ENCODE measurements at regions not wholly inside any gene's neighbourhood (a gene's known extent, or its start where the extent isn't known, plus 50 kb on each side); places are given as distances from the start of the nearest gene placed in this dataset.

DNA sequence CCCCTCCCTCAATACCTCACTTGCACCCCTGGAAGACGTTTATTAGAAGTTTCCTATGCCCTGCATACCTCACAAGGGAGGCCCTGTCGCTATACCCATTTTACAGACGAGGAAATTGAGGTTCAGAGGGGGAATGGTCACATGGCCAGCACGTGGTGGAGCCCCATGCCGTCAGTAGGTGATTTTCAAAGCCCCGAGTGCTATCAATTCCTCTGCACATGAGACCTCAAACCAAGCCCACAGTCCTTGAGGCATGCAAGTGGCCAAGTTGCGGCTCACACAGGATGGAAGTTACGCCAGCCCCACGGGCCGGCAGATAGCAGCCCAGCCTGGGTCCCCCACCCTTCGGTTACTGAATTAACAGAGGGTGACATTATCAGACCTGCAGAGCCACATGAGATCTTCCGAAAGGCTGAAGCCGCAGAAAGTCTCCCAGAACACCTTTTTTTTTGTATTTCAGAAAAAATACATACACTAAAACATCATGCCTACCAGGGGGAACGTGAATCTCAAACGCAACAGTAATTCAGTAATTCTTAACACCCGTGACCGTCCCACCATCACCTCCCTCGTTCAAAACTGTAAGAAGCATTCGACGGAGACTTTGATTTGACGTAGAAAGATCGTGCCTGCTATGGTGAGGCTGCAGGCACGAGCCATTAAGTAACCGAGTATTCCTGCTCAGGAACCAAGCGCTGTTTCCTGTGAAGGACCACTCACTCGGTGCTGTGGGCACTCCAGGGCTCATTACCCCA, 129.0 kb downstream of the RFLNA start:
- Histone ChIP-seq H3K9me3 (no peaks in the 10 kb centered on the region), H3K4me1 (peaks cover 10 to 30% of the 10 kb centered on the region in 2 donors), H3K4me3 (peak overlapping the region in 1 of 2 donors; percentile 54), H3K27ac (peak overlapping the region; percentile 91 to 94), H3K36me3 (peaks cover 27 to 41% of the 10 kb centered on the region in 2 donors), H3K27me3 (no peaks in the 10 kb centered on the region)
- TF ChIP-seq, protein P1, sequence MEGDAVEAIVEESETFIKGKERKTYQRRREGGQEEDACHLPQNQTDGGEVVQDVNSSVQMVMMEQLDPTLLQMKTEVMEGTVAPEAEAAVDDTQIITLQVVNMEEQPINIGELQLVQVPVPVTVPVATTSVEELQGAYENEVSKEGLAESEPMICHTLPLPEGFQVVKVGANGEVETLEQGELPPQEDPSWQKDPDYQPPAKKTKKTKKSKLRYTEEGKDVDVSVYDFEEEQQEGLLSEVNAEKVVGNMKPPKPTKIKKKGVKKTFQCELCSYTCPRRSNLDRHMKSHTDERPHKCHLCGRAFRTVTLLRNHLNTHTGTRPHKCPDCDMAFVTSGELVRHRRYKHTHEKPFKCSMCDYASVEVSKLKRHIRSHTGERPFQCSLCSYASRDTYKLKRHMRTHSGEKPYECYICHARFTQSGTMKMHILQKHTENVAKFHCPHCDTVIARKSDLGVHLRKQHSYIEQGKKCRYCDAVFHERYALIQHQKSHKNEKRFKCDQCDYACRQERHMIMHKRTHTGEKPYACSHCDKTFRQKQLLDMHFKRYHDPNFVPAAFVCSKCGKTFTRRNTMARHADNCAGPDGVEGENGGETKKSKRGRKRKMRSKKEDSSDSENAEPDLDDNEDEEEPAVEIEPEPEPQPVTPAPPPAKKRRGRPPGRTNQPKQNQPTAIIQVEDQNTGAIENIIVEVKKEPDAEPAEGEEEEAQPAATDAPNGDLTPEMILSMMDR (IDR thresholded peaks at IDR 0.05), result no peak
- intact Hi-C loops (cut with DNase I), result loop anchor here (1.0 to 10.0 kb wide), 4 partner anchors 29 to 1039 kb away; partner anchors contain the start of gene KMT5A
- DNase-seq (ENCODE audit: low spot score in 2 of 2), result no peak

DNA sequence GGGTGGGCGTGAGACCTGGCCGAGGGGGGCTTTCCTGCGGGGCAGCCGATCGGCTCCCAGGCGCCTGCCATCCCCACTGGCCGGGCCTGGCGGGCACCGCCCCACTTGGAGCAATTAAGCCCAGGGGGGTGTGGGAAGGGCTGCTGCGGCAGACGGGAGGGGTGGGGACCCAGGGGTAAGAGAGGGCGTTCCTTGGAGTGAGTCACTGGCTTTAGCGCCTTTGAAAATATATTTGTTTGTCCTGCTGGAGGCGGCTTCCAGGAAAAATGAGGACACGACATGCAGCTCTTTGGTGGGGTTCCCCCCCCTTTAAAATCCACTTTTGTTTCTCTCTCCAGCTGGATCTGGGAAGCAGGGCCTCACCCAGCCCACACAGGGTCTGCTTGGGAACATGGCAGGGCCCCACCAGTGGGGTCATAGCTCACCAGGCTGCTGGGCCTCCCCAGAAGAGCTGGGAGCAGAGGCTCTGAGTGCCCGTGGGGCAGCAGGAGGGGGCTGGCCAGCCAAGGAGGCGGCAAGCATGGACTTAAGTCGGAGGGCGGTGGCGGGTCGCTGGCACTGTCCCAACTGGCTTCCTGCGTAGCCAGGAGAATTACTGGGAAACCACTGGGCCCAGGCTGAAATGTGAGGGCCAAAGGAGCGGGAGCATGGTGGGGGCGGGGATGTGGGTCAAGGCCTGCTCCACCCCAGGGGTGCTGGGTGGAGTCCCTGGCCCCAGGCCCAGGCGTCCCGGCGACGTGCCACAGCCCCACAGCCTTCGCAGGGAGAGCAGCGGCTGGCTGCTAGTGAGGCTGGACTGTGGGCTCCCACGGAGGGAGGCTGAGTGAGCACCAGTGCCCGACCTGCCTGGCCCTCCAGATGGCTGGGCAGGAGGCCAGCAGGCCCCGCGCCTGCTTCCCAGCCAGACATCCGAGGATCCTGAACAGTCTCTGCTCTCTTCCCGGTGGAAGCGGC, 128.0 kb downstream of the RFLNA start:
- Histone ChIP-seq H3K4me1 (peaks cover 10 to 31% of the 10 kb centered on the region in 2 donors), H3K4me3 (peak overlapping the region; percentile 42 to 54), H3K9me3 (no peaks in the 10 kb centered on the region), H3K27me3 (no peaks in the 10 kb centered on the region), H3K36me3 (peaks cover 27 to 37% of the 10 kb centered on the region in 2 donors), H3K27ac (peak overlapping the region; percentile 91 to 94)
- intact Hi-C loops (cut with DNase I), result loop anchor here (1.0 to 10.0 kb wide), 5 partner anchors 30 to 1038 kb away; partner anchors contain the start of gene KMT5A
- TF ChIP-seq, protein P1 (IDR thresholded peaks at IDR 0.05), result no peak
- DNase-seq (ENCODE audit: low spot score in 2 of 2), result peak; percentile 62 to 94

DNA sequence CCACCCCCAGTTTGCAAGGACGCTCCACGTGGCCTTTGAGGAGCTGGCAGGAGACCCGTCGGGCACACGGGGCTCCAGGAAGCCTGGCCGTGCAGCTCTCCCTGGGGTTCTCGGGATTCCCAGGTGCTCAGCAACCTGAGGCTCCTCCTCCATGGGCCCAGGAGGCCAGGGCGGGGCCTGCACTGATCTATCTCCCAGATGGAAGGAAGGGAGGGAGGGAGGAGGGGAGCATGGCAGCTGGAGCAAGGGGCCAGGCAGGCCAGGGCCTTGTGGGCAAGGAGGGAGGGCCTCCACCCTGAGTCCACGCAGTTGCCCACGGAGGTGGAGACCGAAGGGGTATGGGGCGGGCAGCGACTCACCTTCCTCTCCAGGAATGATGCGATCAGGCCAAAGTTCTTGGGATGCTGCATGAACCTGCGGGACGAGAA, 127.3 kb downstream of the RFLNA start:
- intact Hi-C loops (cut with DNase I), result loop anchor here (1.0 to 10.0 kb wide), 3 partner anchors 29 to 1037 kb away; partner anchors contain the start of gene KMT5A
- peak overlapping the region; percentile 42 to 54 for H3K4me3 ChIP-seq
- peaks cover 30 to 40% of the 10 kb centered on the region in 2 donors for H3K36me3 ChIP-seq
- no peaks in the 10 kb centered on the region for H3K27me3 ChIP-seq
- H3K9me3 ChIP-seq, result no peaks in the 10 kb centered on the region
- DNase-seq (ENCODE audit: low spot score in 2 of 2), result peak in 1 of 2 donors; percentile 79
- H3K27ac ChIP-seq, result peak overlapping the region; percentile 91 to 94
- TF ChIP-seq, protein P1 (IDR thresholded peaks at IDR 0.05), result no peak
- H3K4me1 ChIP-seq, result peaks cover 10 to 31% of the 10 kb centered on the region in 2 donors

DNA sequence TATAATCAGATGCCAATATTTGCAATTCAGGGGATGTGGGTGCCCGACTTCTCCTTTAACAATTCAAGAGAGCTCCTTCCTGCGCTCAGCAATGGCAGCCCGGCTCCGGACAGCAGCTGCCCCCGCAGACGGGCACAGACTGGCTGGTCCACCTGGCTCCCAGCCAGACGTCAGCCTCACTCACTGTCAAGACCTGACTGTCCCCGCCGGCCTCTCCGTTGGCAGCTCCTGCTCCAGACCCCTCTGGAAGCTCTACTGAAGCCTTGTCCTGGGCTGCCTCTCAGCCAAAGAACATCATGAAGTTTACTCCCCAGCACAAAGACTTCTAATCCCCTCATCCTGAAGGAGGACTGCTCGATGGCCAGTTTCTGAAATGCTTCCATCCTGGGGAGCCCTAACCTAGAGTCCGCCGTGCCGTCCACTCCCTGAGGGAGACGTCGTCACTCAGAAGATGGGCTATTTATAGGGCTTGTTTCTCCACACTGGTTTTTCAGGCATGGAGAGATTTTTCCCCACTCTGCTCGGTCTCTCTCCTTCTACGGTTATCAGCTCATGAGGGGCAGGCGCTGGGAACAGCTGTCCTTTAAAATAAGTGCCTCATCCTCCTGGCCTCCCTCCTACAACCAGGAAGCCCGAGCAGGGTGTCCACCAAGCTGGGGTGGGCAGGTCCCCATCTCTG, 126.2 kb downstream of the RFLNA start:
- Histone ChIP-seq H3K27ac (peak overlapping the region; percentile 91 to 94), H3K4me1 (peaks cover 10 to 31% of the 10 kb centered on the region in 2 donors), H3K36me3 (peaks cover 23 to 32% of the 10 kb centered on the region in 2 donors), H3K9me3 (no peaks in the 10 kb centered on the region), H3K27me3 (no peaks in the 10 kb centered on the region), H3K4me3 (peak overlapping the region in 1 of 2 donors; percentile 54)
- peak in 1 of 2 donors; percentile 75 for DNase-seq (ENCODE audit: low spot score in 2 of 2)
- TF ChIP-seq, protein P1 (IDR thresholded peaks at IDR 0.05), result no peak
- intact Hi-C loops (cut with DNase I), result loop anchor here (10.0 kb wide), 1 partner anchor 1036 kb away; the partner anchor contains the start of gene KMT5A
